ENCODE measurements at regions not wholly inside any gene's neighbourhood (a gene's known extent, or its start where the extent isn't known, plus 50 kb on each side); places are given as distances from the start of the nearest gene placed in this dataset.
A peak's percentile ranks its signal among the peaks of the same experiment; 100 is the strongest.

- no peak for DNase-seq (ENCODE audit: low spot score)
These were observed 316.2 kb downstream of the GPAT3 start for GRCh38 chr4:83852085-83852451.

GRCh38 chr4:83851261-83852084 is 315.6 kb downstream of the GPAT3 start:
- peak; percentile 39 for DNase-seq (ENCODE audit: low spot score)

GRCh38 chr4:83850435-83850834 is 314.5 kb downstream of the GPAT3 start:
- DNase-seq (ENCODE audit: low spot score): no peak

- DNase-seq (ENCODE audit: low spot score): no peak
These were observed 310.4 kb downstream of the GPAT3 start for GRCh38 chr4:83846193-83846830.

GRCh38 chr4:83839615-83840014 is 303.7 kb downstream of the GPAT3 start:
- DNase-seq (ENCODE audit: low spot score): no peak

- DNase-seq (ENCODE audit: low spot score): no peak
These were observed 301.9 kb downstream of the GPAT3 start for GRCh38 chr4:83837614-83838308.

GRCh38 chr4:83833920-83834319 is 298.0 kb downstream of the GPAT3 start:
- no peak for DNase-seq (ENCODE audit: low spot score)

- no peak for DNase-seq (ENCODE audit: low spot score)
These were observed 296.4 kb downstream of the GPAT3 start for GRCh38 chr4:83832110-83832825.

GRCh38 chr4:83831588-83831987 is 295.7 kb downstream of the GPAT3 start:
- DNase-seq (ENCODE audit: low spot score): no peak

GRCh38 chr4:83830138-83830888 is 294.4 kb downstream of the GPAT3 start:
- no peak for DNase-seq (ENCODE audit: low spot score)

- DNase-seq (ENCODE audit: low spot score): no peak
These were observed 292.7 kb downstream of the GPAT3 start for GRCh38 chr4:83828601-83829000.

- no peak for DNase-seq (ENCODE audit: low spot score)
These were observed 285.6 kb downstream of the GPAT3 start for GRCh38 chr4:83821493-83821892.

GRCh38 chr4:83819582-83819981 is 283.7 kb downstream of the GPAT3 start:
- no peak for DNase-seq (ENCODE audit: low spot score)

- DNase-seq (ENCODE audit: low spot score): no peak
These were observed 274.5 kb downstream of the GPAT3 start for GRCh38 chr4:83810428-83810827.

GRCh38 chr4:83809581-83809980 is 273.7 kb downstream of the GPAT3 start:
- DNase-seq (ENCODE audit: low spot score): no peak

- no peak for DNase-seq (ENCODE audit: low spot score)
These were observed 257.6 kb downstream of the GPAT3 start for GRCh38 chr4:83793481-83793880.

- DNase-seq (ENCODE audit: low spot score): no peak
These were observed 250.0 kb downstream of the GPAT3 start for GRCh38 chr4:83785891-83786290.

- no peak for DNase-seq (ENCODE audit: low spot score)
These were observed 247.3 kb downstream of the GPAT3 start for GRCh38 chr4:83783215-83783614.

GRCh38 chr4:83782591-83782990 is 246.7 kb downstream of the GPAT3 start:
- DNase-seq (ENCODE audit: low spot score): no peak

GRCh38 chr4:83781434-83781833 is 245.5 kb downstream of the GPAT3 start:
- no peak for DNase-seq (ENCODE audit: low spot score)

GRCh38 chr4:83780053-83780733 is 244.3 kb downstream of the GPAT3 start:
- no peak for DNase-seq (ENCODE audit: low spot score)
